ENCODE measurements at regions not wholly inside any gene's neighbourhood (a gene's known extent, or its start where the extent isn't known, plus 50 kb on each side); places are given as distances from the start of the nearest gene placed in this dataset.

GRCh38 chr4:186810613-186811150 is 87.0 kb upstream of the FAT1 start:
- Histone ChIP-seq H3K79me2 (ENCODE audit: insufficient read depth, low read length) (no peaks in the 10 kb centered on the region), H3K9me3 (ENCODE audit: insufficient read depth, low read length) (no peaks in the 10 kb centered on the region), H2AFZ (ENCODE audit: low read depth, low read length, severe bottlenecking) (no peak overlapping the region), H3K9ac (ENCODE audit: low read length) (no peak overlapping the region), H3K4me2 (ENCODE audit: low read depth, low read length, poor library complexity, severe bottlenecking) (no peak overlapping the region), H3F3A (ENCODE audit: insufficient read depth) (no peaks in the 10 kb centered on the region), H3K9me2 (replicated peaks; ENCODE audit: insufficient read depth, low read length) (no peaks in the 10 kb centered on the region), H3K36me3 (ENCODE audit: low read length) (no peaks in the 10 kb centered on the region), H4K20me1 (ENCODE audit: low read depth, low read length) (no peaks in the 10 kb centered on the region), H3K27me3 (ENCODE audit: low read length) (no peaks in the 10 kb centered on the region), H3K4me3 (ENCODE audit: insufficient read depth, low read length, poor library complexity, severe bottlenecking) (no peak overlapping the region), H3K27ac (ENCODE audit: low read depth, low read length) (no peak overlapping the region)
- no peak for TF ChIP-seq EZH2phosphoT487 (conservative IDR thresholded peaks at IDR 0.05; ENCODE audit: low read length)
- TF ChIP-seq, protein P1, sequence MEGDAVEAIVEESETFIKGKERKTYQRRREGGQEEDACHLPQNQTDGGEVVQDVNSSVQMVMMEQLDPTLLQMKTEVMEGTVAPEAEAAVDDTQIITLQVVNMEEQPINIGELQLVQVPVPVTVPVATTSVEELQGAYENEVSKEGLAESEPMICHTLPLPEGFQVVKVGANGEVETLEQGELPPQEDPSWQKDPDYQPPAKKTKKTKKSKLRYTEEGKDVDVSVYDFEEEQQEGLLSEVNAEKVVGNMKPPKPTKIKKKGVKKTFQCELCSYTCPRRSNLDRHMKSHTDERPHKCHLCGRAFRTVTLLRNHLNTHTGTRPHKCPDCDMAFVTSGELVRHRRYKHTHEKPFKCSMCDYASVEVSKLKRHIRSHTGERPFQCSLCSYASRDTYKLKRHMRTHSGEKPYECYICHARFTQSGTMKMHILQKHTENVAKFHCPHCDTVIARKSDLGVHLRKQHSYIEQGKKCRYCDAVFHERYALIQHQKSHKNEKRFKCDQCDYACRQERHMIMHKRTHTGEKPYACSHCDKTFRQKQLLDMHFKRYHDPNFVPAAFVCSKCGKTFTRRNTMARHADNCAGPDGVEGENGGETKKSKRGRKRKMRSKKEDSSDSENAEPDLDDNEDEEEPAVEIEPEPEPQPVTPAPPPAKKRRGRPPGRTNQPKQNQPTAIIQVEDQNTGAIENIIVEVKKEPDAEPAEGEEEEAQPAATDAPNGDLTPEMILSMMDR (IDR thresholded peaks at IDR 0.05; ENCODE audit: insufficient read depth, low read length, poor library complexity, severe bottlenecking): no peak

DNA sequence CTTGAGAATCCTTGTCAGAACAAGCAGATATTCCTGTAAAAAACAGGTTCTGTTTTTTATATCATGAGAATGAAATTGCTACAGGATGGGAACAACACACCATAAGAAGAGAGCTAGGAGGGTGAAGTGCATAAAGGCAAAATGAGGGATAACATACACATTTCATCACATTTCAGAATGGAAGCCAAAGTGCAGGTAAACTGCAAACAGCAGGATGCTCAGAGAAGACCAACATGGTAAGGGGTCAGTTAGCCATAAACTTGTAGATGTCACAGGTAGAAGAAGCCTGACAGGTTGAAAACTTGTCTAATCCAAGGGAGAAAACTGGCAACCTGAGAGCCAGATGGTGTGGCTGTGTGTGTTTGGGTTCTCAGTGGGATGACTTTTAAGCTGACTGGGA is 88.9 kb upstream of the FAT1 start:
- Histone ChIP-seq H3K9ac (ENCODE audit: low read length) (no peak overlapping the region), H3K27ac (ENCODE audit: low read depth, low read length) (no peak overlapping the region), H2AFZ (ENCODE audit: low read depth, low read length, severe bottlenecking) (no peak overlapping the region), H3K9me3 (ENCODE audit: insufficient read depth, low read length) (no peaks in the 10 kb centered on the region), H3K27me3 (ENCODE audit: low read length) (no peaks in the 10 kb centered on the region), H4K20me1 (ENCODE audit: low read depth, low read length) (no peaks in the 10 kb centered on the region), H3K4me3 (ENCODE audit: insufficient read depth, low read length, poor library complexity, severe bottlenecking) (no peak overlapping the region), H3K79me2 (ENCODE audit: insufficient read depth, low read length) (no peaks in the 10 kb centered on the region), H3K4me2 (ENCODE audit: low read depth, low read length, poor library complexity, severe bottlenecking) (no peak overlapping the region), H3F3A (ENCODE audit: insufficient read depth) (no peaks in the 10 kb centered on the region), H3K9me2 (replicated peaks; ENCODE audit: insufficient read depth, low read length) (no peaks in the 10 kb centered on the region), H3K36me3 (ENCODE audit: low read length) (no peaks in the 10 kb centered on the region)
- TF ChIP-seq, protein P1 (IDR thresholded peaks at IDR 0.05; ENCODE audit: insufficient read depth, low read length, poor library complexity, severe bottlenecking): no peak
- TF ChIP-seq EZH2phosphoT487 (conservative IDR thresholded peaks at IDR 0.05; ENCODE audit: low read length): no peak

DNA sequence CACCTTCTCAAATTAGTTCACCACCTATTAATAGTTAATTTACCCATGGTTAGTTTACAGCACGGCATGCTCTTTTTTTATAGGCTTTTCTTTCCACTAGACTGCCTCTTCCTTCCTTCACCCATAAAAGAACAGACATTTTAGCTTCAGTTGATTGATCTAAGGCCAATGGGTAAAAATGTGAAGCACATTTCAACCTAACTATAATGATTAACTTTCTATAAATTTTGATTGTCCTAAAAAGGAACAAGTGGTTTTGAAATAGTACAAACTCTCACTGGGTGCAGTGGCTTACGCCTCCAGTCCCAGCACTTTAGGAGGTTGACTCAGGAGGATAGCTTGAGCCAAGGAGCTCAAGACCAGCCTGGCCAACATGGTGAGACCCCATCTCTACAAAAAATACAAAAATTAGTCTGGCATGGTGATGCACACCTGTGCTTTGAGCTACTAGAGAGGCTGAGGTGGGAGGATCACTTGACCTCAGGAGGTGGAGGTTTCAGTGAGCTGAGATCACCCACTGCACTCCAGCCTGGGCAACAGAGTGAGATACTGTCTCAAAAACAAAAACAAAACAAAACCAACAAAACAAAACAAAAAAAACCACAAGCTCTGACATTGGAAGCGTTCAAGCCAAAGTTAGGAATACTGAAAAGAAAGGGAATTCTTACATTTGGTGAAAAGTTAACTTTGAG is 89.9 kb upstream of the FAT1 start:
- H2AFZ ChIP-seq (ENCODE audit: low read depth, low read length, severe bottlenecking): no peak overlapping the region
- H3K36me3 ChIP-seq (ENCODE audit: low read length): no peaks in the 10 kb centered on the region
- no peaks in the 10 kb centered on the region for H3K9me3 ChIP-seq (ENCODE audit: insufficient read depth, low read length)
- no peak overlapping the region for H3K4me2 ChIP-seq (ENCODE audit: low read depth, low read length, poor library complexity, severe bottlenecking)
- H3K9ac ChIP-seq (ENCODE audit: low read length): no peak overlapping the region
- H3K27ac ChIP-seq (ENCODE audit: low read depth, low read length): no peak overlapping the region
- TF ChIP-seq, protein P1 (IDR thresholded peaks at IDR 0.05; ENCODE audit: insufficient read depth, low read length, poor library complexity, severe bottlenecking): no peak
- TF ChIP-seq EZH2phosphoT487 (conservative IDR thresholded peaks at IDR 0.05; ENCODE audit: low read length): no peak
- H4K20me1 ChIP-seq (ENCODE audit: low read depth, low read length): no peaks in the 10 kb centered on the region
- no peaks in the 10 kb centered on the region for H3F3A ChIP-seq (ENCODE audit: insufficient read depth)
- no peaks in the 10 kb centered on the region for H3K9me2 ChIP-seq (replicated peaks; ENCODE audit: insufficient read depth, low read length)
- H3K79me2 ChIP-seq (ENCODE audit: insufficient read depth, low read length): no peaks in the 10 kb centered on the region
- H3K27me3 ChIP-seq (ENCODE audit: low read length): no peaks in the 10 kb centered on the region
- no peak overlapping the region for H3K4me3 ChIP-seq (ENCODE audit: insufficient read depth, low read length, poor library complexity, severe bottlenecking)

All from SU-DHL-6 (cell line).